G401 (cell line): ENCODE measurements at regions not wholly inside any gene's neighbourhood (a gene's known extent, or its start where the extent isn't known, plus 50 kb on each side); places are given as distances from the start of the nearest gene placed in this dataset.
A peak's percentile ranks its signal among the peaks of the same experiment; 100 is the strongest.
"Not testable (repeated sequence)": the region's sequence is repeated elsewhere in the genome, so short reads cannot be mapped to it uniquely, and the experiment has no call there.

Source experiments
- DNase-seq: peaks from one replicate; pipeline ENCODE4 v3.0.0-alpha.2; 2015; ENCODE audit warnings: low spot score
- in situ Hi-C: cut with HindIII; loops from 2 replicates; pipeline ENCODE4 v1.10.0; 2016; ENCODE audit warnings: low sequenced_read_pairs, mixed read lengths

GRCh38 chr4:81724925-81725329, 253.2 kb upstream of the RASGEF1B start:
- no peak for DNase-seq
- in situ Hi-C loops = no loop called here

- no peak for DNase-seq
- in situ Hi-C loops = no loop called here
Measured at GRCh38 chr4:81723927-81724587, 252.3 kb upstream of the RASGEF1B start.

- peak; percentile 92 for DNase-seq
- in situ Hi-C loops = no loop called here
Measured at GRCh38 chr4:81723019-81723884, 251.5 kb upstream of the RASGEF1B start.

DNA sequence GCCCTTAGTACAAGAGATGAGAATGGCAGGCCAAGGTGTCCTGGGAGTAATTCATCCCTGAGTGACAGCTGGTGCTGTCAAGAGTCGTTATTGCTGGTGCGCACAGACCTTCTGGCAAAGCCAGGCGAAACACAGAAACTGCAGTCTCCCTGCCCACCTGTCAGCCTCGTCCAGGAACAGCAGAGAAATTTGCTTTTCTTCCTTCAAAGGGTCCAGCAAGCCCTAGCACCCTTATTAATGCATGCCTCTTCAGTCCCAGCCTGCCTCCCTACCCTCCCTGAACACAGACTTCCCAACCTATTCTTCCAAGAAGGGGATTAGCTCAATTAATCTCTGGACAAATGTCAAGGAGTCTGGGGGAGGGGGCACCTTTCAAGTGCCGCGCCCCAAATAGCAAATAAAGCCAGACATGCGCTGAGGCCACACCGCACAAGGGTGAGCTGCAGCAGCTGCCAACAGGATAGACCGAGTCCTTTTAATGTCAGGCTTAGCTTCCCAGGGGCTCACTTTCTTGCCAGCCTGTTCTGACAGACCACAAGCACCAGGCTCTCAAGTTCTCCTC, 250.7 kb upstream of the RASGEF1B start:
- in situ Hi-C loops = no loop called here
- DNase-seq = peak; percentile 99

GRCh38 chr4:81715757-81716156, 244.1 kb upstream of the RASGEF1B start:
- in situ Hi-C loops = no loop called here
- DNase-seq = no peak

DNA sequence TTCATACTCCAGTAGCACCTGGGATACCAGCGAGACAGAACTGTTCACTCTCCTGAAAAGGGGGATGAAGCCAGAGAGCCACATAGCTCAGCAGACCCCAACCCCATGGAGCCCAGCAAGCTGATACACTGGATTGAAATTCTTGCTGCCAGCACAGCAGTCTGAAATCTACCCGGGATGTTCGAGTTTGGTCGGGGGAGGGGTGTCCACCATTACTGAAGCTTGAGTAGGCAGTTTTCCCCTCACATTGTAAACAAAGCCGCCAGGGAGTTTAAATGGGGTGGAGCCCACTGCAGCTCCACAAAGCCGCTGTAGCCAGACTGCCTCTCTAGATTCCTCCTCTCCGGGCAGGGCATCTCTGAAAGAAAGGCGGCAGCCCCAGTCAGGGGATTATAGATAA, 243.7 kb upstream of the RASGEF1B start:
- DNase-seq, in situ Hi-C loops: not testable (repeated sequence)

GRCh38 chr4:81714291-81714690, 242.6 kb upstream of the RASGEF1B start:
- no peak for DNase-seq
- in situ Hi-C loops = no loop called here

DNA sequence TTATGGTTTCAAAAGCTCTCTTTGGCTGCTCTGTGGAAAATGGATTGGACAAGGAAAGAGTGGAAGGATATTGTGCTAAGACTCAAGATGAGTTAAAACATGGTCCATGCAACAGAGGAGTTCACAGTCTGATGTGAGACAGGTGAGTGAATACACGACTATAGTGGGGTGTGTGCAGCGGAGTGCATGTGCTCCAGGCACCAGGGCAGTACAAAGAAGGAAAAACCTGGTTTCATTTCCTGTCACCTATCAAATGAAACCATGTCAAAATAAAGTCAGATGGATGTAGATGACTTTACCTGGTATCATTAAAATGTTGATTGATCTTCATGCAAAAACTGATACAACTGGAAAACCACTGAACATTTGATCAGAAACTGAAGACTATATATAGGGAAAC, 241.0 kb upstream of the RASGEF1B start:
- in situ Hi-C loops = no loop called here
- DNase-seq = no peak

GRCh38 chr4:81704461-81704860, 232.8 kb upstream of the RASGEF1B start:
- in situ Hi-C loops = no loop called here
- DNase-seq = no peak

- no peak for DNase-seq
- in situ Hi-C loops = no loop called here
Measured at GRCh38 chr4:81700189-81700588, 228.5 kb upstream of the RASGEF1B start.

GRCh38 chr4:81698538-81699296, 227.0 kb upstream of the RASGEF1B start:
- in situ Hi-C loops = no loop called here

GRCh38 chr4:81694176-81694913, 222.6 kb upstream of the RASGEF1B start:
- no peak for DNase-seq
- in situ Hi-C loops = no loop called here

More at GRCh38 chr4:81698538-81699296, 227.0 kb upstream of the RASGEF1B start:
- DNase-seq = no peak

DNA sequence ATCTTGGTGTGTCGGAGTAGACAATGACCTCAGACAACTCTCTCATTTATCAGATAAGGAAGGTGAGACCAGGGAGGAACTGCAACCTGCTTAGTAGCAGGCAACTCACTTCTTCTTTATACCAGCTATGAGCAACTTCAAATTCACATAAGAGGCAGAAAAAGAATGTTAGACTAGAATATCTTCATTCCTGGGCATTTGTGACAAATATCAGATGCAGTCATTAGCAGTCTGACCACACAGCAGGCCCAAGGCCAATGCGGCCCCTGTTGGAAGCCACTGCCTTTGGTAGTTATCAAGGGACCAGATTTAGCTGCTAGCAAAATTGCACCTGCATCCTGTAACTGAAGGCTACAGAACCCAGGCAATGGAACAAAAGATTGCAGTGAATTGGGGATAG, 219.2 kb upstream of the RASGEF1B start:
- no peak for DNase-seq
- in situ Hi-C loops = no loop called here

DNA sequence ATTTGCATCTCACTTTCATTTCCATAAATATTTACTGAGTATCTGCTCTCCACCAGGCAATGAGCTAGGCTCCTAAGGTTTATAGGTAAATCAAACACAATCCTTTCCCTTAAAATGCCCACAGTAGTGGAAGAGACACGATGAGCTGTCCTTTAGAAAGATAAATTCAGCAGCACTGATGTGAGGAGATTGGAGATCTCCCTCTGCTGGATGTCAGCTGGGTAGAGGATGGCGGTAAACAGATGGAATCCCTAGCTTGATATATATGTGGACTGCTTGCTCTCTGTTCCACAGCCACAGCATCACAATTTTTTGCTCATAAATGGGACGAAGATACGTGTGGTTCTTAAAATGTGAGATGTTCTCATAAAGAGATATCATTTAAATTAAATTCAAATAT, 216.4 kb upstream of the RASGEF1B start:
- in situ Hi-C loops = no loop called here
- no peak for DNase-seq

DNA sequence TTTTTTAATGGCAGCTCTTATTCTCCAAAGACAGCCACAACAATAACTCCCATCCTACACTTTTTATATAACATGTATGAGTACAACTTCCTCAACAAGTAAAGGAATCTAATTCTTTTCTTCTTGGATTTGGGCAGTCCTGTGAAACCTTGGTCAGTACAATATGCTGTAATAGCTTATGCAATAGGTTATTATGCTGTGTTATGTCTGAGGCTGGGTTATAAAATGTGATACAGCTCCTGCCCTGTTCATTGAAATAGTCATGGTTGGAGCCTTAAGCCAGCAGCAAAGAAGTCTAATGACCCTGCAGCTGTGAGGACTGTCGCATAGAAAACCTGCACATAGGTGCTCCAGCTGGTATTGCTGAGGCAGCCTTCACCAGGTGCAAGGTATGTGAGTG, 215.8 kb upstream of the RASGEF1B start:
- DNase-seq = no peak
- in situ Hi-C loops = no loop called here

DNA sequence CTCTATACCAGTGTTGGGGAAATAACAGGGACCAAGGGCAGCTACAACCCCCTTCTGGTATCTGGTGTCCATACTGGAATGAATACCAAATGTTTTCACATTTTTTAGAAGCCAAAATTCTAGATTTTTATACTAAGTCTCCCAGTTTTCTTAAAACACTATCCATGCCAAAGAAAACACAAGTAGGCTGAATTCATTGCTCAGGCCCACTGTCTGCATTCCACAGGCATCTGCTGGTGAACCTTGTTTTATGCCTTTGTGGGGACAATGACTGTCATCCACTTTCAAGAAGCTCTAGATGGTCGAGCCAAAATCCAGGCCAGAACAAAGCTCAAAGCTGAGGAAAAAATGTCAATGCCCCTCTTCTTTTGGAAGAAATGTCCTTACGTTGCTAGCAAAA, 213.4 kb upstream of the RASGEF1B start:
- in situ Hi-C loops = no loop called here
- no peak for DNase-seq

DNA sequence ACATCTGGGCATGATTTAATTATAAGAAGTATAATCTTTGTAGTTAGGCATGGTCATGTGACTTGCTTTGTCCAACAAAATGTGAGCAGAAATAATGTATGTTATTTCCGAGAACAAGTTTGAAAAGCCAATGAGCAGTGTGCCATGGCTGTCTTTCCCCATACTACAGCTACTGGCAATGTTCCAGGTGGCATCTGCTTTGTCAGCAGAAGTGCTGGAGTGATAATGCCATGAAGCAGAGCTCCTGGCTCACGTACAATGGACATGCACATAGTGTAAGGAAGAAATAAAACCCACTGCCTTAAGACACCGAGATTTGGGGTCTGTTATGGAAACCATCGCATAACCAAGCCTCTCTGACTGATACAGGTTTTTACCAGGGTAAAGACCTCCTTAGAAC, 212.6 kb upstream of the RASGEF1B start:
- DNase-seq = peak; percentile 76
- in situ Hi-C loops = no loop called here

- in situ Hi-C loops = no loop called here
- peak; percentile 76 for DNase-seq
Measured at GRCh38 chr4:81682492-81682891, 210.8 kb upstream of the RASGEF1B start.

- no peak for DNase-seq
- in situ Hi-C loops = no loop called here
Measured at GRCh38 chr4:81679315-81679714, 207.6 kb upstream of the RASGEF1B start.
